HG03460 (cell line): ENCODE measurements at regions not wholly inside any gene's neighbourhood (a gene's known extent, or its start where the extent isn't known, plus 50 kb on each side); places are given as distances from the start of the nearest gene placed in this dataset.

ENCODE experiments used
- ATAC-seq: cut with Tn5 transposase; IDR thresholded peaks from one replicate; pipeline ENCODE4 v1.9.1; 2021; ENCODE audit not compliant: unreplicated experiment

GRCh38 chrX:69028006-69028760 lies 137.1 kb downstream of the PJA1 start:
- peak; percentile 90 for ATAC-seq

DNA sequence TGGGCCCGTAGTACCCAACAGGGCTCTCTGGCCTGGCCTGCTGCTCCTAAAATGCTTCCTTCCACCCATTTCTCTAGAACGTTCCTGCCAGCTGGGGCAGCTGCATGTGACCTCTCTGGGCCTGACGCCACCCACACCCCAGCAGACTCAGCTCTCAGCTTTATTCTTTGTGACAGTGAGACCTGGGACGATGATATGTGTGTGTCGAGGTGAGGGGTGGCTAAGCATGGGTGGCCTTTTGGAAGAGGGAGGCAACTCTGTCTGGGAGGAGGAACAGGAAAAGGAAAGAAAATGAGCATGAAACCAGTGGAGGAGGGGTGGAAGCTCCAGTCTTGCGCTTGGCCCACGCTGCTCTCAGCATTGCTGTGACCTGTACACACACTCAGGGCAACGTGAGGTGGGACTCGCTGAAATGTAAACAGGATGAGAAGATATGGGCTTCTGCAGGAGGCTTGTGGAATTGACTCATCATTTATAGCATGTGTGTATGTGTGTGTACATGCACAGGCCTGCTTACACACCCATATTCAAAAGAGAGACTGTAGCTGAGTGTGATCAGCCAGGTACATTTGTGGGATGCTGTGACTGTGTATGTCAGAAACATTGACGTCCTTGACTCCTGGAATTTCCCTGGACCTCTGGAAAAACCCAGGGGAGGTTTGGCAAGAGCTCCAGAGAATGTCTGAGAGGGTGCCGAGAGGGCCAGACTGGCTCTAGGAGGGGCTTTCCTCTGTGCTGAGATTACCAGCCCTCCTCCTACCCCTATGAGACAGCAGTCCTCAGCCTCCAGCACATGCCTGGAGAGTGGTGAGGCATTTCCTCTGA lies 137.9 kb downstream of the PJA1 start:
- ATAC-seq, result no peak

DNA sequence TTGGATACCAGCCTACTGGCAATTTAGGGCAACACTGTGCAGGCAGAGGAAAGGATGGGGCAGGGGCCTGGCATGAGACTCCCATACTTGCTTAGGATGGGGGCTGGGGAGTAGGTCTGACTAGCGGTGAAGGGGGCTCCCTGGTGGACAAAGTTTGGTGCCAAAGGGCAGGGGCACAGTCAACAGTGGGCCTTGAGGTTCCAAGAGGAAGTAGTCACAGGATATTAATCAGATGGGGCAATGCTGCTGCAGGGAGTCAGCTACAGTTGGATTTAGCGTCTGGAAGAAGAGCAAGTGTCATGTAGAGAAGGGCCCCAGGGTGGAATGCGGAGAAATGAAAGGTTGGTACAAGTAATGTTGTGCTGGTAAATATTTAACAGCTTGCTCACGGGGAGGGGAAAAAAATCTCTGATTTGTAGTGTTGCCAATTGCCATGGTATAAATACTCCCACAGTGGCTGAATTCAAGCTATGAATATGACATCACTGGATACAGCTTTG lies 139.4 kb downstream of the PJA1 start:
- ATAC-seq, result no peak

DNA sequence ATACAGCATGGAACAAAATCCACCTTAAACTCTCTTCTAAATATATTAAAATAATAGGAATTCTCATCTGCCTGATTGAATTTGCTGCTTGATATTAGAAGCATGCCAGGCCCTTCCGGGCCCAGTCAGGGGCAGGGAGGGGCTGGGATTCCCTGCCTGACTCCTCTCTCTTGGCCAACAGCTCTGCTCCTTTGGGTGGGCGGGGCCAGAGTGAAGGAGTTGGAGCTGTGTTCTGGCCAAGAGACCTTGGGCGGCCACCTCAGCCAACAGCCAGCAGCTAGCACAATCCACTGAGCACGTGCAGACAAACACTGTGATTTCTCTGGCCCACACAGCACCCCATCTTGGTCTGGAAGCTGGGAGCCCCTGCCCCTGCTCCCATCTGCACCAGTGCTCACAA lies 140.3 kb downstream of the PJA1 start:
- no peak for ATAC-seq

GRCh38 chrX:69024161-69024736 lies 141.0 kb downstream of the PJA1 start:
- ATAC-seq, result no peak

GRCh38 chrX:69022430-69022829 lies 142.8 kb downstream of the PJA1 start:
- no peak for ATAC-seq

- ATAC-seq, result no peak
Observed at GRCh38 chrX:69021141-69021960, 143.9 kb downstream of the PJA1 start.

- no peak for ATAC-seq
Observed at GRCh38 chrX:69020316-69020715, 144.9 kb downstream of the PJA1 start.

DNA sequence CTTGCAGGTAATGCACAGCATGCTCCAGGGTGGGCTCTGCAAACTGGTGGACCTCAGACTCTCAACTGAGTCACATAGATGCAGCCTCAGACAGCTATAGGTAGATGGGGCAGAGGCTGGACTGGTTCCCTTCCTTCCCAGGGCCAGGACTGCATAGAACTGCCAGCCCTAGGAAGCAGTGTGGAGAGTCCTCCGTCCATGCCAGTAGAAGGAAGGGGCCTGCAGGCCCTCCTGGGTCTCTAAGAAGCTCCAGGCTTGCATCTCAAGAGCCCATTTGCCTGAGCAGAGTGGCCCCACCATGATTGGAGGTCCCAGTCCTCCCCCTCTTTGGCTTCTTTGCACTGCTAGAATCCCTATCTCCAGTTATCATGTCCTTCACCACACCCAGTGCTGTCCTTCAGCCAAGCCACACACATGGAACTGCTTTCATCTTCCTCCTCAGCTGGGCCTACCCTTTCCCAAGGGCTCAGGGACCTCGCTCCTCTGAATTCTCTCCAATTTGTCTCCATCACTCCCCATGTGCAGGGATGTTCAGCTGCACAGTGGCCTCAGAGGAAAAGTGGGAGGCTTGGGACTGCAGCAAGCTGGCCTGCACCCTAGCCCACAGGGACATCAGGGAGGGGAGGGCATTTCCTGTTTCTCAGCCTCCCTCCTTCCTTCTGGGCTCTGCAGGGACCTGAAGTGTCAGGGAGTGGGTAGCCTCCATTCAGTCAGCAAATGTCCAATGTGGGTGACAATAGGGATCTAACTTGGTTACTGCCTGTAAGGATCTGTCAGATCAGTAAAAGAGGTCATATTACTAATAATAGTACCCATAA lies 146.0 kb downstream of the PJA1 start:
- no peak for ATAC-seq

GRCh38 chrX:69018416-69019072 lies 146.7 kb downstream of the PJA1 start:
- ATAC-seq, result no peak

GRCh38 chrX:69016293-69016941 lies 148.8 kb downstream of the PJA1 start:
- no peak for ATAC-seq

DNA sequence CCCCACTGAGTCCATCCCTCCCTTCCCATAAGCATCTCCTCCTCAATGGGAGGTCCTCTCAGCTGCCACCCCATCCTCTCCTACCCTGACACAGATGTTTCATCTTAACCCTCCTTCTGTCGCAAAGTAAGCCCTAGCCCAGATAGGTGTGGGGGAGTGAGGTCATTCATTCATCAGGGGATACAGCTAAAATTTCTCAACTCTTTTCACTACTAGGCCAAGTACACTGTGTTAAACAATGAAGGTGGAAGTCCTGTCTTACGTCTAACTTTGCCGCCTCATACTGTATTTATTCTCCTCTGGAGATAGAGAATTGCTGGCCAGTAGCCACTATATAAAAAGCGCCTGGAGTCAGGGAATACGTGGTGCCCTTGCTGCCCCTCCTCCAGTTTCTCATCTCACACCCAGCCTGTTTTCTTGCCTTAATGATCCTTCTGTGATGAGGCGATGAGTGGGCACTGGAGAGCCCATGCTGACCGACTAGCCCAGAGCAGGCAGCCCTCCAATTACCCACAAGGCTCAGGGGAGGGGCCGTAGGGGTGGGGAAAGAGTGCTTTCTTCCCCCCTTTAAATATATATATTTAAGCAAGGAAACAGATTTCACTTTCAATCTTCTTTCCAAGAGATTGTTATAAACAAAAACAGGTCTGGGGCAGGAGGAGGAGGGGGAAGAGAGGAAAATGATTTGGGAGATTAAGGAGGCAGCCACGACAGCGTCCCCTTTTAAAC lies 149.5 kb downstream of the PJA1 start:
- ATAC-seq, result no peak

GRCh38 chrX:69015156-69015555 lies 150.1 kb downstream of the PJA1 start:
- ATAC-seq, result no peak

DNA sequence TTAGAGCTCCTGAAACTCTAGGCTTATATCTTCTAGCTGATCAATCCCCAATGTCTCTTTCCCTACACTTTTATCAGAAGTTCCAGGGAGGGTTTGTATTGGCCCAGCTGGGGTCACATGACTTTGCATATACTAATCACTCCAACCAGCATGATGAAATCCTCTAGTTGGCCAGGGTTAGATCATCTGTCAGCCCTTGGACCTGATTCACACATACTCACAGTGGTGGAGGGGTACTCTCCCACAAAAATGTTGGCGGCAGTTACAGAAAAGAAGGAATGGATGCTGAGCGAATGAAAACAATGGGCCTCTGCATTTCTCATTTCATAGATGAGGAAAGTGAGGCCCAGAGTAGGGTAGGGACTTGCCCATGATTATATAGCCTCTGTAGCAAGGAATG lies 151.1 kb downstream of the PJA1 start:
- no peak for ATAC-seq

GRCh38 chrX:69010339-69010738 lies 154.9 kb downstream of the PJA1 start:
- no peak for ATAC-seq

GRCh38 chrX:69000877-69001276 lies 164.4 kb downstream of the PJA1 start:
- no peak for ATAC-seq

GRCh38 chrX:68999931-69000330 lies 165.3 kb downstream of the PJA1 start:
- ATAC-seq, result no peak

GRCh38 chrX:68999356-68999755 lies 165.9 kb downstream of the PJA1 start:
- ATAC-seq, result no peak
